ENCODE measurements at regions not wholly inside any gene's neighbourhood (a gene's known extent, or its start where the extent isn't known, plus 50 kb on each side); places are given as distances from the start of the nearest gene placed in this dataset.
"Not testable (repeated sequence)": the region's sequence is repeated elsewhere in the genome, so short reads cannot be mapped to it uniquely, and the experiment has no call there.

- DNase-seq (ENCODE audit: low read depth): no peak
- H3K4me3 ChIP-seq (ENCODE audit: low read depth, low read length): no peak overlapping the region
- TF ChIP-seq CTCF (IDR thresholded peaks at IDR 0.05; ENCODE audit: insufficient read depth, low read length): no peak
These were observed 153.8 kb upstream of the IRAK1BP1 start for GRCh38 chr6:78713564-78713963.

- H3K4me3 ChIP-seq (ENCODE audit: low read depth, low read length): no peak overlapping the region
- no peak for TF ChIP-seq CTCF (IDR thresholded peaks at IDR 0.05; ENCODE audit: insufficient read depth, low read length)
- no peak for DNase-seq (ENCODE audit: low read depth)
These were observed 123.2 kb upstream of the IRAK1BP1 start for GRCh38 chr6:78744144-78744543.

- no peak for TF ChIP-seq CTCF (IDR thresholded peaks at IDR 0.05; ENCODE audit: insufficient read depth, low read length)
- no peak overlapping the region for H3K4me3 ChIP-seq (ENCODE audit: low read depth, low read length)
- peak; percentile 86 for DNase-seq (ENCODE audit: low read depth)
These were observed 120.9 kb upstream of the IRAK1BP1 start for GRCh38 chr6:78746457-78746856.

- no peak overlapping the region for H3K4me3 ChIP-seq (ENCODE audit: low read depth, low read length)
- peak; percentile 82 for DNase-seq (ENCODE audit: low read depth)
- no peak for TF ChIP-seq CTCF (IDR thresholded peaks at IDR 0.05; ENCODE audit: insufficient read depth, low read length)
These were observed 118.0 kb upstream of the IRAK1BP1 start for GRCh38 chr6:78749326-78749725.

- DNase-seq (ENCODE audit: low read depth); H3K4me3 ChIP-seq (ENCODE audit: low read depth, low read length): not testable (repeated sequence)
These were observed 109.0 kb upstream of the IRAK1BP1 start for GRCh38 chr6:78758297-78758798.

GRCh38 chr6:78768271-78768670, 99.1 kb upstream of the IRAK1BP1 start:
- TF ChIP-seq CTCF (IDR thresholded peaks at IDR 0.05; ENCODE audit: insufficient read depth, low read length): no peak
- DNase-seq (ENCODE audit: low read depth): no peak
- no peak overlapping the region for H3K4me3 ChIP-seq (ENCODE audit: low read depth, low read length)

- H3K4me3 ChIP-seq (ENCODE audit: low read depth, low read length): no peak overlapping the region
- TF ChIP-seq CTCF (IDR thresholded peaks at IDR 0.05; ENCODE audit: insufficient read depth, low read length): no peak
- DNase-seq (ENCODE audit: low read depth): peak; percentile 5
These were observed 96.6 kb upstream of the IRAK1BP1 start for GRCh38 chr6:78770765-78771164.

Data from fibroblast of the aortic adventitia (primary cell).